ENCODE measurements at regions not wholly inside any gene's neighbourhood (a gene's known extent, or its start where the extent isn't known, plus 50 kb on each side); places are given as distances from the start of the nearest gene placed in this dataset.
A peak's percentile ranks its signal among the peaks of the same experiment; 100 is the strongest.
"Not testable (repeated sequence)": the region's sequence is repeated elsewhere in the genome, so short reads cannot be mapped to it uniquely, and the experiment has no call there.

DNA sequence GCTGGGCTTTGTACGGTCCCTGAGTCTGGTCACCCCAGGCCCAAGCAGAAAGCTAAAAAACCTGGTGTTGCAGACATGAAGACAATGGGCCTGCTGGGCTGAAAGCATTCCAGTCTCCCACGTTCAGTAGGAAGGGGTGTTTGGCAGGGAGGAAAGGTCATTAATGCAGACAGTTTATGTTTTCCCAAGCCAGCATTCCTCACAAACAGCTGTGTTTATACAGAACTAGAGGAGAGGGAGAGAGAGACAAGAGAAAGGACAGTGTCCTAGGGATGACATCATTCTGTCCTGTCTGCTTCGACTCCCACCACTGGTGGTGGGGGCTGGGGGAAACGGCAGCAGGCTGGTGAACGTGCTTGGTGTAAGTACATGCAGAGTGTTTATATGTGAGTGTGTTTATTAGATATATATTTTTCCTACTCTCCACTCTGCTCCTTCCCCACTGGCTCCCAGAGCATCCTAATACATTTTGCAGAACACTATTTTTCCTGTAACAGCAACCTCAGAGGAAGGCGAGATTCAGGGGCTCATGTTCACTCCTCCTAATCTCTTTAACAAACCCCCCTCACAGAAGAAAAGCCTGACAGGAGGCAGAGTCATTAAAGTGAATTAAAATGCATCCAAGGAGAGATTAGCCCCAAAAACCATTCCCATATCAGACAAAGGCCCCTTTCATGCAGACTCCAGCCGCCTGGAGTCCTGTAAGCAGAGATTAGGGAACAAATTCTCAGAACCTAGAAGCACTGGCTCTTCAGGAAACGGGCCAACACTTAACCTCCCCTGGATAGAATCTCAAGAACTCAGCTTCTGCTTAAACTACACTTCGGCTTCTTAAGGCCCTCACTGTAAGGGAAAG lies 380.4 kb downstream of the TNS1 start:
- no peak for DNase-seq

DNA sequence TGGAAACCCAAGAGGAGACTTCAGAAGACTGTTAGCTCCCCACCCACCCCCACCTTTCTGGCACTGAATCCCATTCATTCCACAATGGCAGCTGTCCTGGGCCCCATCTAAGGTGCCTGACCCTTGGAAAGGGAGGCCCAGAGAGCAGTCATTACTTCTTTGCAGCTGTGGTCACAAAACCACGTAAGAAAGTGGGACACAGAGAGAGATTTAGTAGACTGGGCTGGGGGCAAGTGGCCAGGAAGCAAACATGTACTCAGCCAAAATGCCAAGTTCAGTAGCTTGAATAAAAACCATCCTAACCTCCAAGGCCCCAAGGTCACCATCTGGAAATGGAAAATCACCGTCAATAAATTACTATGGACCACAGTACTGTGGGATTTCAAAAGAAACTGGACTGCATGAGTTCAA lies 381.4 kb downstream of the TNS1 start:
- no peak for DNase-seq

DNA sequence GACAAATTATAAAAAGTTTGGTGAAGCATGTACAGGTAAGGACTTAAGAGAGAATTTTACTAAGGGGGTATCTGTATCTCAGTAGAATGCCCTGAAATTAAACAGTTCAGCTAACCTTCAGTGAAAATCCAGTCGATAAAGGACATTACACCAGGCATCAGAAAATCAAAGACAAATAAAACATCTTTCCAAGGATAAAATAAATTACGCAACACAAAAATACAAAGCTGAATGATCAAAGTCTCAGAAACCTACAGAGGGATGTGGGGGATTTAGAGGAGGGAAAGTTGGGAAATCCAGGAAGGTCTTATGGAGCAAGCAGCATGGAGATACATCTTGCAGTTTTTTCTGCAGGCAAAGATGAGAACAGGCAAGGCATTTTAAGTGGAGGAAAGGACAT lies 384.1 kb downstream of the TNS1 start:
- DNase-seq: no peak

DNA sequence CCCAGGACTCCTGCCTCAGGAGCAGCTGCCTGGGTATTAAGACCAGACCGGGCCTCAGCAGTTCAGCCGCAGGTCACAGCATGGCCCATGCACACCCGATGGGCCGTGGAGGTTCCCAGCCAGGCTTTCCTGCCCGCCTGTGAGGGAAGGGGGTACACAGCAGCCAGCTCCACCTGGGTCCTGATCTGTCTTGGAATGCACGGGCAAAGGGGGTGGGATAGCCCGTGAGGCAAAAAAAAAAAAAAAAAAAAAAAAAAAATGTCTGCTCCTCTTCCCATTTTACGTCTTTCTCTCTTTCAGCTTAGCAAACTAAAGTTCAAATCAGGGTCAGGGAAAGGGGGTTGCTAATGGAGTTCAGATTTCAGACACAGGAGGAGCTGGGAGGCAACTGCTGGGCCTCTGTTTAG lies 385.2 kb downstream of the TNS1 start:
- no peak for DNase-seq

DNA sequence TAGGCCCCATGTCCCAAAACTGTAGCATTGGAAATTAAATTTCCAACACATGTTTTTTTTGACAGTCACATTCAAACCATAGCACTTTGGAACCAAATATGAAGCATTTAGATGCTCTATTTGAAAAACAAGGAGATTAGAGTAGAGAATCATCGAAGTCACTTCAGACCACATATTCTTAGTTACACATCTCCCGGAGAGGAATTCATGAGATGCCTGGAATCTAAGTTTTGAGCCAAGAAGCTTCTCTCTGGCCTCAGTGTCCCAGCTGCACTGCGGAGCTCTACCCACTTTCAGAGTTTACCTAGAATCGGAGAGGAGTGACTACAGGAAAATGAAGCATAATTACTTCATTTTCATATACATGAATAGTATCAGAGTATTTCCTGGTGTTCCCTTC lies 385.9 kb downstream of the TNS1 start:
- DNase-seq: no peak

DNA sequence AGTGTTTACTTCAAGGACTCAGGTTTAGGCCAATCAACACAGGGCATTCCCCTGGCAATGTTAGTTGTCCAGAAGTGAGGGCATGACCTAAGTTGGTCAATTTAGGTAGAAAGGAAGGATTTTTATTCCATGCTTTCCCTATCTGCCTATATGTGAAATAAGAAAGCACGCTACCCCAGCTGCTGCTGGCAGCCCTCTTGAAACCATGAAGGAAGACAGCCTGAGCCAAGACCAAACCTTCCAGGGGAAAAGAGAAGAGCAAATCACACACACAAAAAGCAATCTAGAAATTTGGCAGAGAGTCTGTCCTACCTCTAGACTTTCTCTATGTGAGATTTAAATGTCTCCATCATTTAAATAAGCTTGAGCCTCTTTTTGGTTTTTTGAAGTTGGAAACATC lies 387.6 kb downstream of the TNS1 start:
- DNase-seq: no peak

DNA sequence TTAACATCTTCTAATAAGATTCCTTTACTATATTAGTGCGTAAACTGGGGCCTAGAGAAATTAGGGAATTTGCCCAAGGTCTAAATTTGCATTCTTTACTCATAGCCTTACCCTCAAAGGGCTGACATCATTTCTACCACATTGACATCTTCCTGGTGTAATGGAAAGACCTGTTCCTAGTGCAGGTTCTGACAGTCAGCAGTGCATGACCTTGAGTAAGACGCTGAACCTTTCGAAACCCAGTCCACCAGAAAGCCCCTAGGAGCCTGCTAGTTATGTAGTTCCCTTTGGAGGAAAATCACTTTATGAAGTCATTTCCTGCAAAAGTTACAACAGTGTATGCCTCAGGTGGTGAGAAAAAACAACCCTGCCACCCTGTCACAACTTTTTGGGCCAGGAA lies 388.3 kb downstream of the TNS1 start:
- DNase-seq: no peak

DNA sequence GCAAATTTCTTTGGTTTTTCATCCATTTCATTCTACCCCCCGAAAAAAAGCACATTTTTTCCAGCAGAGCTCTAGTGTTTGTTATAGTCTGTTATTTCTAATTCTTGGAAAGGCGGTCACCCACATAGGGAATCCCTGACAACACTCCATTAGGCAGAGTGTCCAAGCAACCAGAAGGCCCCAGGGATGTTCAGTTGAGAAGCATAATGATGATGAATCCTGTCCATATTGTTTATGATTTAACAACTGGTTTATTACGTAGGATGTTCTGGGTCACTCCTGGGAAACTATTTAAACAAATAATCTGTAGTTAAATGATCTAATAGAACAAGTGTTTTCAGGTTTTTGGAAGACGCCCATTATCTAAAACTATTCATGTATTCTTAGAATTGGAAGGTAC lies 388.7 kb downstream of the TNS1 start:
- no peak for DNase-seq

DNA sequence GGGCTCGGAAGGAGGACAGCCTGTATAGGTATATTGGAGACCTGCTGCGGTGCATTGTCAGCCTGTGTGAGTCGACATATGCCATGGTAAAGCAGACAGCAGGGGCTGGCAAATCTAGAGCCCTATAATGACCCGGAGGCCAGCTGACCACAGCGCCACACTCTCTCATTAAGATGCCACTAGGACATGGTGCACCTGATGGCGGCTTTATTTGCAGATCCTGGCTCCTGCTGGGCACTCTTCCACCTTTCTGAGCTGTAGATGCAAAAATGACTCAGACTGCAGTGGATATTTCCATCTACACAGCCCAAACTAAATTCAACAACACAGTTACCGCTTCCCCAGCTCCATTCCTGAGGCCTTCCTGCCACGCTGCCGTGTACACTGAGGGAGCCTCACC lies 389.9 kb downstream of the TNS1 start:
- no peak for DNase-seq

DNA sequence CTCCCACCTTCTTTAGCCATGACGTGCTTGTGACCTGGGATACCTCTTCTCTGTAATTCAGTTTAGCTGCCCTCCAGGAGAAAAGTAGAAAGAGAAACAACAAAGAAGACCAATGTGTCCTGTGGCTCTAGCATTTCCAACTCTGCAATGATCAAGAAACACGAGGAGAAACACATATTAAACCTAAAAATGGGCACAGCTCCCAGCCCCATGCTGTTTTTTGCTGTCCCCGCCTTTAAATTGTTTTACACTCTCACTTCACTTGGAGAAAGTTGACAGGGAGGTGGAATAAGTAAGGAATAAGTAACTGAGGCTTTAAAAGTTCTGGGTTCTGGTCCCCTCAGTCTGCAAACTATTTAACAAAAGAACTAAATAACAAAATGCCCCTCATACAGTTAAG lies 390.6 kb downstream of the TNS1 start:
- no peak for DNase-seq

DNA sequence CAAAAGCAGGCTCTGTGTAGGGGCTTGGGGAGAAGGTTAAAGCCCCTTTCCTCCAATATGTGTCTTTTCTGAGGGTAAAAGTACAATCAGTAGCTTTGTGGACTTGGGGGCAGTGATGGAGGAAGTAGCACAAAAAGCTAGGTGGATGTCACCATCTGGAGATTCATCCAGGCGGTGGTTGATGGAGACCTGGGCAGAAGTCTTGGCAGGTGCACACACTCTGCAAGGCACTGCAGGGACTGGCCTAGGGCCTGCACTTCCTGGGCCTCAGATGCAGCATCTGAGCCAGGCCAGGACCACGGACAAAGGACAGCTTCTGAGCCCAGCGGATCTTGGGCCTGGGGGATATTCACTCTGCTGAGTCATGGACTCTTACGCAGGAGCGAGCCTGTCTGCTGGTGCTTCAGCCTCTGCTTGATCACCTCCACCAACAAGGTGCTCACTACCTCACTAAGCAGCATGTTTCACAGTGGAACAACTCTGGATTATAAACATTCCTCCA lies 391.1 kb downstream of the TNS1 start:
- DNase-seq: no peak

DNA sequence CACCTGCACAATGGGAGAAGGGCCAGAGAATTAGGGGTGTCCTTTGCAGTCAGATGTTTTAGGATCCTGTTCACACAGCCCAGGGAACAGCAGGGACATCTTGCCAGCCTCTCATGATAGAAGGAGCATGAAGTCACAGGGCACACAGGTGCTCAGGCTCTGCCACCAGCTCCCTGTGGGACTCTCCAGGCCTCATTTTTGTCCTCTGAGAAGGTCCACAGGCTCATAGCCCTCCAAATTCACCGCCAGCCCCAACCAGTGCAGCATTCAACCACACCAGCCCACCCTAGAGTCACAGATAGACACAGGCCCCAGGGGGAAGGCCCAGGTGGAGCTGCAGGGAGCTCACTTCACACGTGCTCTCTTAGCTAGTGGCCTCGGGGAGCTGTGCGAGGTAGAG lies 391.7 kb downstream of the TNS1 start:
- DNase-seq: no peak

DNA sequence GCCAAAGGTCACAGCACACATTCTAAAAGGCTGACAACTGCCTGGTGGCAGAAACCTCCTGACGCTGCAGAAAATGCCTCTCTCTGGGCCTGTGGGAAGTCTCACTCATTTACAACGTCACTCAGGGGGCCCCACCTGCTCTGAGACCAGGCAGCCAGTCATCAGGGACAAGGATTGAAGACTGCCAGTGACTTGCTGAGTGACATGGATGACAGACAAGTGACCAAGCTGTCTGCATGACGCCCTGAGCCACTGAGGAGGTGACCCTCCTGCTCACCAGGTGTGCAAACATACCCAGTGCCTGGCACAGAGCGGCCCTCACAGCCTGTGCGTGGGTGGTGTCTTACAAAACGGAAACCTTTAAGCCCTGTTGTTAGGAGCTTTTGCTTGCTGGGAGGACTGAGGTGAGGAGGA lies 392.4 kb downstream of the TNS1 start:
- DNase-seq: no peak

DNA sequence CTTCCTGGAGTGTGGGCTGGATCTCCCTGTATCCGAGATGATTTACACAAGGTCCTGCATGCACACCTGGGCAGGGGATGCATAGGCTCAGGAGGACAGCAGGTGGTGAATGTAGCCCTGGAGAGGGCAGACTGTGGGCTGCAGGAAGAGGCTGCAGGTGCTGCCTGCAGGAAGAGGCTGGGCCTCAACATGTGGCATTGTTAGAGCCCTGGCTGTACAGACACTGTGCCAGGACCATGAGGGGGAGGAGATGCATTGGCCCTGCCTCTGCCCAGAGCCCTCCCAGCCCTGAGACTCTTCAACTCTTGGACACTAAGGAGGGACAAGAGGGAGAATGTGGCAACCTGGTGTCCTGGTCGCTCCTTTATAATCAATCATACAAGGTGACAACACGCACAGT lies 392.8 kb downstream of the TNS1 start:
- no peak for DNase-seq

DNA sequence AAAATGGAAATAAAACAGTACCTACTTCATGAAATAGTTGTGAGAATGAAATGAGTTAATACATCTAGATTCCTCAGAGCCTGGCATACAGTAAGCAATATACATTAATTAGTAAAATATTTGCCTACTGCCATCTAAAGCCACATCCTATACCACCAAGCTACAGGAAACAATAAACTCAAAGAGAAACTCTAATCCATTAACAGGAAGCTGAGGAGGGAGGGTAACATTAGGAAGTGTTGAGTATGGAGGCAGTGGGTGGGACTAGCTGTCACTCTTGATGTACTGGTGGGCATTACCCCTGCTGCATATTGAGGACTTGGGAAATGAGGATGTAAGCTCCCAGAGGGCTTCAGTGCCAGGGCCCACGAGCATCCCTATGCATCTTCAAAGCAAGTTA lies 396.5 kb downstream of the TNS1 start:
- no peak for DNase-seq

DNA sequence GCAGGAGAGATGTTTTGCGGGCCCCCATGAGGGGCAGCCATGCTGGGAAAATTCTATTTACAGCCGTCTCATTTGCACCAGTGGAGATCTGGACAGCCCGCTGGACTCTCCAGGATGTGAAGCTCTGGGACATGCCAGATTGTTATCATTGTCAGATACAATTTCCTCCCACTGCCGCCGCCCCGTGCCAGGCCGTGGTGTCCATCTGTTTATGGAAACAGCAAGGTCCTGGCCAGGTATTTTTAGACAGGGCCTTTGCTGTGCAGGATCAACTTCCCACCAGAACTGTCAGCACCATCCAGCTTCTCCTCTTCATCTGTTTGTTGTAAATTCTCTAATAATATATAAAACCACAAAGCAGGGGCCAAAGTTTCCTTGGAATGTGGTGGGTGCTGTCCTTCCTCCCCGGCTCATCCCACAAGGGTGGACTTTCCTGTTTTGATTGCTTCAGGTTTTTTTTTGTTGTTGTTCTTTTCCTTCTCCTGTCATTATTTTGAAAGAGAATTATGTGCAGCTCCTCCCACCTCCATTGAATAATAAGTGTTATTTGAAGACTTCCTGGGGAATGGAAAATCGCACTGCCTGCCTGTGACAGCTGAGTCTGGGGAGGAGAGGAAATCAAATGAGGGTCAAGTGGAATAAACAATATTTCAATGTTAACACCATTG lies 398.1 kb downstream of the TNS1 start:
- no peak for DNase-seq

DNA sequence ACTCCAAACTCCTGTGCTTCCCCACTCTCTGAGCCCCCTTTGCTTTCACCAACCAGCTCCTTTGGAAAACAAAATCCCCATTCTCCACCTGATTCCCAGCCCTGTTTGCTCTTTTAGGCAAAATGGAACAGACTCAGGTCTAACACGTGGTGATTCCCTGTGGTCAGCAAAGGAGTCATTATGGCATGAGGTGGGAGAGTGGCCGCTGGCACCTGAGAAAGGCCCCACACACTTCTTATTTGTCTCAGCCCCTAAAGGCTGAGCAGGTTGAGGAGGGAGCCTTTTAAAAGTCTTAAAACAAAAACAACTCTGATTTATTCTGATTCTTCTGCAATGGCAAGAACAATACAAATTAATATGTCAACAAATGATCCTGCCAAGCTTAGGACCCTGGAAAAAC lies 401.2 kb downstream of the TNS1 start:
- no peak for DNase-seq

DNA sequence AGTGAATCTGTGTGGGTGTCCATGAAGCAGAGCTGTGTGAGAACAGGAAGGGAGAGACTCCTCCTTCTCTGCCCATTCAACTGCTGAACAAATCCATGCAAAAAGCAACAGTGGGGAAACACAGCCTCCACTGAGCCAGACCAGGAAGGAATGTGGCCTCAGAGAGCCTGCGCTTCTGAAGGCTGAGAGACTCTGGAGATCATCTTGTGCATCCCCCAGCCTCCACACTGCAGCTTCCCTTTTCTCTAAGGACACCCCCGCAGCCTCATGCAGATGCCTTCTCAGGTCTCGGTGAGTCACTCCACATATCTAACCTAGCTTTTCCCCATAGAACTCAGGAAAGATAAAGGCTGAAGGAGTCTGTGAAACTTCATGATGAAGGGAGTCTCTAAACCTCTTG lies 402.9 kb downstream of the TNS1 start:
- DNase-seq: no peak

DNA sequence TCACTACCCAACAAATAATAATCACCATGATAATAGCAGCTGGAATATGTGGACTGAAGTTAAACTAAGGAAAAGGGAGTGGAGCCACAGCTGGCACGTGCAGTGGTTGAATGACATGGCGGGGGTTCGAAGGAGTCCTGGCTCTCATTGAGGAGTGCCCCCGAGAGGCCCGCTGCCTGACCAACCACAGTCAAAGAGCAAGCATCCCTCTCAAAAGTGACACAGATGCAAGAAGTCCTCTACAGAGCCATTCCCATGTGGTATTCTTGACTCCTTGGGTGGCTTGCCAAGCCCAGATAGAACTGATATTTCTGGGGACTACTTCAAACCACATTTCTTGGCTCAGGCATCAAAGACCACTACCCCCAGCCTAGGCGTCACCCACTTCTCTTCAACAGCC lies 405.1 kb downstream of the TNS1 start:
- DNase-seq: no peak

DNA sequence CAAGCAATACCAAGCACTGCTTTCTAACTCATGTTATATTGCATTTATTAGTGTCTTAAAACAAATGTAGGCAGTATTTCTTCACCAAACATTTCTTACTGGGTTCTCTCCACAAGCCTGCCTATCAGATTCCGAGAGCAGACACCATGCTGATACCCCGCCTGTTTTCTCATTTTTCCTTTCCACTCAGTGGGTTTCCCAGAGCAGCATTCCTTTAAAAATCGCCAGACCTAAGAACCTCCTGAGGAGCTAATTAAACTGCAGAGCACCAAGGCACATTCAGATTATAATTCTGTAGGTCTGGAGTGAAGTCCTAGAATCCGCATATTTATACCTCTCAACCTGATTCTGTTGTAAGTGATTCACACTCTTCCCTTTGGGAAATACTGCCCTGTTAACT lies 405.6 kb downstream of the TNS1 start:
- DNase-seq: no peak

DNA sequence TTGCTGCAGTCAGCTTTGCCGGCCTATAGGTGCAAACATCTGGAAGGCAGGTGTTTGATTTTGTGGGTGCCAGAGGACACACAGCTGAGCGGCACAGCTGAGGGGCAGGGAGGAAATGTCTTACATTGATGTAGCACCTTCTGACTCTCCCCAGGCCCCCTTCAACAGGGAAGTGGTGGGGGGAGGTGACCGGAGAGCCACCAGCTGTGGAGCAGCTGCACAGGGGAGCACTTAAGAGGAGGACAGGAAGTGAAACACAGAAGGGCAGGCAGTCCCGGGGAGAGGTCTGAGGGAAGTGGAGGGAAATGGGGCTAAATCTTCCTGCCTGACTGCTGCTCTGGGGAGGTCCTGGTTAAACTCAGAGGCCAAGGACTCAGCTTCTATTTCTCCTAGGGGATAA lies 409.1 kb downstream of the TNS1 start:
- DNase-seq: no peak

DNA sequence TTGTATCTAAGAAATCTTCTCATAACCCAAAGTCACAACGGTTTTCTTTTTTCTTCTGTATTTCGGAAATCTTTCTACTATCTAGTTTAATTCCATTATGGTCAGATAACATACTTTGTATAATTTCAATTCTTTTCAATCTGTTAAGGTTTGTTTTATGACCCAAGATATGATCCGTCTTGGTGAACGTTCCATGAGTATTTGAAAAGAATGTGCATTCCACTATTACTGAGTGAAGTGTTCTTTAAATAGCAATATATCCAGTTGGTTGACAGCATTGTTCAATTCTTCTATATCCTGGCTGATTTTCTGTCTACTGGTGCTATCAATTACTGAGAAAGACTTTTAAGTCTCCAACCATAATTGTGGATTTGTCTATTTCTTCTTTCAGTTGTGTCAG lies 414.5 kb downstream of the TNS1 start:
- DNase-seq: no peak

DNA sequence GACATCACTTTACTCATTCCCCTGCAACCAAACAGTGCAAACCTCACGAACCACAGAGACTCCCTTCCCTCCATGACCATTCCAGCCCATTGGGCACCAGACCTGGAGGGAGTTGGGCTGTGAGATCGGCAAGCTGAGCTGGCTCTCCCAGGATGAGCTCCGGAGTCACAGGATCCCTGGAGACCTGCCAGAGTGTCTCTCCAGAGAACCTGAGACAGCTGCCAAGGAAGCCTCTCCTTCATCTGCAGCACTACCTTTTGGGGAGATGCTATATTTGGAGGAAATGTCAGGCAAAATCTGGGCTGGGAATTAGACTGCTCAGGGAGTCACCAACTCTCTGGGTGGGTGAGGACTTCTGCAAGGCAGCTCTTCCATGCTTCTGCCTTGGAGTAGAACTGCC lies 417.4 kb downstream of the TNS1 start:
- peak; percentile 3 for DNase-seq

DNA sequence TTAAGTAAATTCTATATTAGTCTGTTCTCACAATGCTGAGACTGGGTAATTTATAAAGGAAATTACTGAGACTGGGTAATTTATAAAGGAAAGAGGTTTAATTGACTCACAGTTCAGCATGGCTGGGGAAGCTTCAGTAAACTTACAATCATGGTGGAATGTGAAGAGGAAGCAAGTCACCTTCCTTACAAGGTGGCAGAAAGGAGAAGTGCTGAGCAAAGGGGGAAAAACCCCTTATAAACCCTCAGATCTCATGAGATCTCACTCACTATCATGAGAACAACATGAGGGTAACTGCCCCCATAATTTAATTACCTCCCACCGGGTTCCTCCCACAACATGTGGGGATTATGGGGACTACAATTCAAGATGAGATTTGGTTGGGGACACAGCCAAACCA lies 422.4 kb downstream of the TNS1 start:
- not testable (repeated sequence) for DNase-seq

DNA sequence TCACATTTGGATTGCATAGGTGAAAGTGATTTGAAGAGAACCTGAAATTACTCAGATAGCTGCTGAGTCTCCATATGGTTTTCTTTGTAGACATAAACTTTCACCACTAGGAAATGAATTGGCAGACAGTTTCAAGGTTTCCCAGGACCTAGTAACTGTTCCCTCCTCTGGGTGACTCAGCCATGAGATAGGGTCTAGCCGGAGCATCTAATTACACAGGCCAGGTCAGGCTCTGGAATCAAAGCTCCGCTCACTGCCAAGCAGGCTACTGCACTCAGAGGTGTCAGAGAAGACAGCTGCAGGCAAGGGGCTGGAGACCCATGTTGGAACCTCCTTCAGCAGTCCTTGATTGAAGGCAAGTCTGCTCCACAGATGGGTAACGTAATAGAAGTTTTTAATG lies 429.2 kb downstream of the TNS1 start:
- no peak for DNase-seq

All from NCI-H2171 (cell line).